Mesenchymal stem cell (in vitro differentiated cells and primary cell): ENCODE measurements at regions not wholly inside any gene's neighbourhood (a gene's known extent, or its start where the extent isn't known, plus 50 kb on each side); places are given as distances from the start of the nearest gene placed in this dataset.

Experiments
- DNase-seq: peaks from one replicate; pipeline ENCODE4 v3.0.0-alpha.2; 2013
- H2AFZ ChIP-seq: one replicate; pipeline ENCODE4 v1.6.1; 2013; ENCODE audit warnings: low read depth, mild to moderate bottlenecking, control low read depth, inconsistent platforms, low read length, moderate library complexity
- H2AK5ac ChIP-seq: 2 replicates; pipeline ENCODE4 v1.6.1; 2013; ENCODE audit warnings: low read length, moderate library complexity, mild to moderate bottlenecking, inconsistent platforms; ENCODE audit not compliant: severe bottlenecking
- H2BK120ac ChIP-seq: one replicate; pipeline ENCODE4 v1.6.1; 2013; ENCODE audit warnings: low read depth, mild to moderate bottlenecking, inconsistent platforms, low read length, moderate library complexity
- H2BK12ac ChIP-seq, 2 experiments: one replicate each; pipeline ENCODE4 v1.6.1; 2013; ENCODE audit warnings: inconsistent platforms in 2 of 2, low read length in 2 of 2, mild to moderate bottlenecking in 2 of 2, moderate library complexity in 2 of 2, control low read depth in 1 of 2
- H2BK15ac ChIP-seq: one replicate; pipeline ENCODE4 v1.6.1; 2013; ENCODE audit warnings: mild to moderate bottlenecking, low read depth, inconsistent platforms; ENCODE audit not compliant: poor library complexity, severe bottlenecking
- H2BK5ac ChIP-seq: 2 replicates; pipeline ENCODE4 v1.6.1; 2013; ENCODE audit warnings: low read depth, mild to moderate bottlenecking, low read length, control low read depth, inconsistent platforms; ENCODE audit not compliant: poor library complexity, severe bottlenecking
- H3K14ac ChIP-seq, 2 experiments: one replicate each; pipeline ENCODE4 v1.6.1; 2013; ENCODE audit warnings: inconsistent platforms in 2 of 2, low read length in 2 of 2, control low read depth in 1 of 2, mild to moderate bottlenecking in 1 of 2, moderate library complexity in 1 of 2
- H3K18ac ChIP-seq, 2 experiments: one replicate each; pipeline ENCODE4 v1.6.1; 2013; ENCODE audit warnings: inconsistent platforms in 2 of 2, low read length in 2 of 2, control low read depth in 1 of 2, low read depth in 1 of 2, mild to moderate bottlenecking in 1 of 2
- H3K23ac ChIP-seq, 2 experiments: one replicate each; pipeline ENCODE4 v1.6.1; 2013; ENCODE audit warnings: inconsistent platforms in 2 of 2, low read length in 2 of 2, mild to moderate bottlenecking in 2 of 2, moderate library complexity in 2 of 2, control low read depth in 1 of 2
- H3K27ac ChIP-seq: 2 replicates; pipeline ENCODE4 v1.5.1; 2013; ENCODE audit warnings: mild to moderate bottlenecking, moderate library complexity, low read length, control low read depth, inconsistent platforms; ENCODE audit not compliant: poor library complexity, severe bottlenecking
- H3K27me3 ChIP-seq, 2 experiments: 2 replicates each; pipeline versions ENCODE4 v1.6.1 to v1.7.0; 2013; ENCODE audit warnings: low read length in 2 of 2, mild to moderate bottlenecking in 2 of 2, moderate library complexity in 2 of 2, control low read depth in 1 of 2, inconsistent platforms in 1 of 2; ENCODE audit not compliant: control insufficient read depth in 1 of 2, insufficient read depth in 1 of 2
- H3K36me3 ChIP-seq, 2 experiments: 2 replicates each; pipeline versions ENCODE4 v1.6.1 to v1.7.0; 2013; ENCODE audit warnings: low read length in 2 of 2, control low read depth in 1 of 2, inconsistent platforms in 1 of 2, low read depth in 1 of 2, mild to moderate bottlenecking in 1 of 2; ENCODE audit not compliant: insufficient read depth in 2 of 2, control insufficient read depth in 1 of 2
- H3K4ac ChIP-seq, 2 experiments: one replicate each; pipeline ENCODE4 v1.6.1; 2013; ENCODE audit warnings: inconsistent platforms in 2 of 2, low read length in 2 of 2, mild to moderate bottlenecking in 2 of 2, moderate library complexity in 2 of 2, control low read depth in 1 of 2, low read depth in 1 of 2
- H3K4me1 ChIP-seq: 2 replicates; pipeline ENCODE4 v1.6.1; 2013; ENCODE audit warnings: low read depth, low read length, control low read depth; ENCODE audit not compliant: control insufficient read depth, insufficient read depth
- H3K4me2 ChIP-seq: 2 replicates; pipeline ENCODE4 v1.6.1; 2013; ENCODE audit warnings: low read length, mild to moderate bottlenecking, inconsistent platforms; ENCODE audit not compliant: poor library complexity, severe bottlenecking
- H3K4me3 ChIP-seq, 2 experiments: 2 replicates each; pipeline versions ENCODE4 v1.5.1 to v1.7.0; 2013; ENCODE audit warnings: low read length in 2 of 2, mild to moderate bottlenecking in 2 of 2, control low read depth in 1 of 2, low read depth in 1 of 2; ENCODE audit not compliant: insufficient read depth in 1 of 2
- H3K79me1 ChIP-seq: replicated peaks from 2 replicates; pipeline ENCODE4 v1.6.1; 2013; ENCODE audit warnings: mild to moderate bottlenecking, control low read depth, low read length, inconsistent platforms; ENCODE audit not compliant: poor library complexity, severe bottlenecking
- H3K9ac ChIP-seq: 2 replicates; pipeline ENCODE4 v1.7.0; 2013; ENCODE audit warnings: mild to moderate bottlenecking, low read length, moderate library complexity
- H3K9me3 ChIP-seq: 2 replicates; pipeline ENCODE4 v1.7.0; 2013; ENCODE audit warnings: mild to moderate bottlenecking, low read length; ENCODE audit not compliant: control insufficient read depth
- H4K8ac ChIP-seq: one replicate; pipeline ENCODE4 v1.6.1; 2013; ENCODE audit warnings: inconsistent platforms, mild to moderate bottlenecking, low read length, moderate library complexity
- H4K91ac ChIP-seq: one replicate; pipeline ENCODE4 v1.6.1; 2013; ENCODE audit warnings: mild to moderate bottlenecking, low read length, inconsistent platforms
- WGBS: methylation state at CpG from one replicate; pipeline ENCODE4 v1.1.7; 2013; ENCODE audit warnings: mixed read lengths; 5-methylcytosine and 5-hydroxymethylcytosine counted together

- no CpG with 5 or more reads among the region's 1 CpG for WGBS
- no peaks in the 10 kb centered on the region for H3K79me1 ChIP-seq
- H3K27ac ChIP-seq, result no peak overlapping the region
- H3K9ac ChIP-seq, result no peak overlapping the region
- H3K18ac ChIP-seq, result no peak overlapping the region
- no peak overlapping the region for H4K8ac ChIP-seq
- no peak overlapping the region for H2BK120ac ChIP-seq
- no peak overlapping the region for H3K4me2 ChIP-seq
- no peak overlapping the region for H3K4me3 ChIP-seq
- H3K4me1 ChIP-seq, result no peaks in the 10 kb centered on the region
- no peak overlapping the region for H3K4ac ChIP-seq
- H2BK15ac ChIP-seq, result no peak overlapping the region
- no peak overlapping the region for H4K91ac ChIP-seq
- no peak for DNase-seq
- no peak overlapping the region for H2BK12ac ChIP-seq
- no peak overlapping the region for H2AFZ ChIP-seq
- no peak overlapping the region for H2BK5ac ChIP-seq
- no peaks in the 10 kb centered on the region for H3K9me3 ChIP-seq
- no peaks in the 10 kb centered on the region for H3K27me3 ChIP-seq
- H3K23ac ChIP-seq, result no peak overlapping the region
- H3K14ac ChIP-seq, result no peak overlapping the region
- H3K36me3 ChIP-seq, result no peaks in the 10 kb centered on the region
- H2AK5ac ChIP-seq, result no peak overlapping the region
Observed at GRCh38 chr15:95944193-95944592, 386.3 kb upstream of the NR2F2 start.

- no peak overlapping the region for H2BK15ac ChIP-seq
- no peak overlapping the region for H3K4ac ChIP-seq
- no peak overlapping the region for H3K14ac ChIP-seq
- H3K4me1 ChIP-seq, result no peaks in the 10 kb centered on the region
- H3K9me3 ChIP-seq, result no peaks in the 10 kb centered on the region
- no peak overlapping the region for H4K8ac ChIP-seq
- H2BK5ac ChIP-seq, result no peak overlapping the region
- no peak overlapping the region for H2AFZ ChIP-seq
- DNase-seq, result no peak
- H3K27ac ChIP-seq, result no peak overlapping the region
- no peaks in the 10 kb centered on the region for H3K27me3 ChIP-seq
- H3K18ac ChIP-seq, result no peak overlapping the region
- H2BK120ac ChIP-seq, result no peak overlapping the region
- no peak overlapping the region for H3K23ac ChIP-seq
- peak overlapping the region; percentile 11 for H3K4me2 ChIP-seq
- no peak overlapping the region for H3K9ac ChIP-seq
- 82% methylated on average over 4 of the region's 4 CpGs for WGBS
- no peak overlapping the region for H3K4me3 ChIP-seq
- no peaks in the 10 kb centered on the region for H3K79me1 ChIP-seq
- no peaks in the 10 kb centered on the region for H3K36me3 ChIP-seq
- no peak overlapping the region for H2AK5ac ChIP-seq
- no peak overlapping the region for H2BK12ac ChIP-seq
- H4K91ac ChIP-seq, result no peak overlapping the region
Observed at GRCh38 chr15:95944661-95945255, 385.7 kb upstream of the NR2F2 start.

DNA sequence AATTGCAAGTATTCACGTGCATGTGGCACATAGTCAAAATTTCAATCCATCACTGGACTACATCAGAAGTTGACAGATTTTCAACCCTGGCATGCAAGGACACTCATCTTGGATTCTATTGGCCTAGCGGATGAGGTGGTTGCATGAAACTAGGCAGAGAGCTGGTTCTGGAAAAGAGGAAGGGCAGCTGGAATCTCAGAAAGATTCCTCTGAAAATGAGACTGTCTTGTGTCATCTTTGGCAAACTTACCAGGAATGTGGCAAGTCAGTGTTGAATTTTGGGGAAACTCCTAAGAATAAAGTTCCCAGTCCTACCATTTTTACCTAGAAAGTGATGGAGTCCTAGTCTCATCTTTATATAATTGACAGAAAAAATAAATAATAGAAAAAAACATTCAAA is 384.3 kb upstream of the NR2F2 start:
- H2AK5ac ChIP-seq, result no peak overlapping the region
- no peak overlapping the region for H2BK5ac ChIP-seq
- H3K9ac ChIP-seq, result no peak overlapping the region
- H3K18ac ChIP-seq, result no peak overlapping the region
- H3K23ac ChIP-seq, result no peak overlapping the region
- H3K4me3 ChIP-seq, result no peak overlapping the region
- H2AFZ ChIP-seq, result no peak overlapping the region
- WGBS, result 98% methylated on average over 2 of the region's 2 CpGs
- H3K27ac ChIP-seq, result no peak overlapping the region
- H3K4me2 ChIP-seq, result no peak overlapping the region
- H3K79me1 ChIP-seq, result no peaks in the 10 kb centered on the region
- H3K4ac ChIP-seq, result peak overlapping the region in 1 of 2 experiments; percentile 6
- no peaks in the 10 kb centered on the region for H3K9me3 ChIP-seq
- H2BK12ac ChIP-seq, result no peak overlapping the region
- no peak overlapping the region for H4K8ac ChIP-seq
- H4K91ac ChIP-seq, result no peak overlapping the region
- no peaks in the 10 kb centered on the region for H3K36me3 ChIP-seq
- H3K27me3 ChIP-seq, result no peaks in the 10 kb centered on the region
- DNase-seq, result no peak
- no peak overlapping the region for H3K14ac ChIP-seq
- H2BK120ac ChIP-seq, result no peak overlapping the region
- H2BK15ac ChIP-seq, result no peak overlapping the region
- H3K4me1 ChIP-seq, result no peaks in the 10 kb centered on the region

- Histone ChIP-seq H3K79me1 (no peaks in the 10 kb centered on the region), H3K36me3 (no peaks in the 10 kb centered on the region), H2AK5ac (no peak overlapping the region), H2BK15ac (no peak overlapping the region), H3K9me3 (no peaks in the 10 kb centered on the region), H3K4ac (no peak overlapping the region), H2AFZ (no peak overlapping the region), H2BK120ac (no peak overlapping the region), H4K91ac (no peak overlapping the region), H2BK12ac (no peak overlapping the region), H2BK5ac (no peak overlapping the region), H3K23ac (no peak overlapping the region), H3K27ac (no peak overlapping the region), H3K4me2 (no peak overlapping the region), H3K18ac (no peak overlapping the region), H3K4me3 (no peak overlapping the region), H3K14ac (no peak overlapping the region), H3K4me1 (no peaks in the 10 kb centered on the region), H4K8ac (no peak overlapping the region), H3K9ac (no peak overlapping the region), H3K27me3 (no peaks in the 10 kb centered on the region)
- DNase-seq, result no peak
- WGBS, result 89% methylated on average over 2 of the region's 2 CpGs
Observed at GRCh38 chr15:95946926-95947325, 383.6 kb upstream of the NR2F2 start.
